Duodenal mucosa (tissue), 2 donors: ENCODE measurements at regions not wholly inside any gene's neighbourhood (a gene's known extent, or its start where the extent isn't known, plus 50 kb on each side); places are given as distances from the start of the nearest gene placed in this dataset.

ENCODE experiments used
- H3K27ac ChIP-seq: one replicate; pipeline ENCODE4 v1.7.0; 2013; ENCODE audit warnings: low read depth, low read length
- H3K27me3 ChIP-seq, 2 donors: one replicate each; pipeline ENCODE4 v1.7.0; 2013; ENCODE audit warnings: low read length in 2 of 2, control low read depth in 1 of 2; ENCODE audit not compliant: insufficient read depth in 2 of 2, control insufficient read depth in 1 of 2
- H3K36me3 ChIP-seq, 2 donors: one replicate each; pipeline ENCODE4 v1.7.0; 2013; ENCODE audit warnings: low read length in 2 of 2, control low read depth in 1 of 2; ENCODE audit not compliant: insufficient read depth in 2 of 2, control insufficient read depth in 1 of 2
- H3K4me1 ChIP-seq, 2 donors: one replicate each; pipeline ENCODE4 v1.7.0; 2013; ENCODE audit warnings: low read length in 2 of 2, control low read depth in 1 of 2; ENCODE audit not compliant: insufficient read depth in 2 of 2, control insufficient read depth in 1 of 2
- H3K4me3 ChIP-seq, 2 donors: one replicate each; pipeline ENCODE4 v1.7.0; 2013; ENCODE audit warnings: low read length in 2 of 2, low read depth in 1 of 2
- H3K9ac ChIP-seq, 2 donors: one replicate each; pipeline ENCODE4 v1.7.0; 2013; ENCODE audit warnings: low read length in 2 of 2, low read depth in 1 of 2
- H3K9me3 ChIP-seq, 2 donors: one replicate each; pipeline ENCODE4 v1.7.0; 2013; ENCODE audit warnings: low read length in 2 of 2, control low read depth in 1 of 2; ENCODE audit not compliant: control insufficient read depth in 1 of 2

GRCh38 chr6:137434640-137435039 lies 59.6 kb downstream of the OLIG3 start:
- Histone ChIP-seq H3K27me3 (no peaks in the 10 kb centered on the region), H3K4me3 (no peak overlapping the region), H3K27ac (no peak overlapping the region), H3K9ac (no peak overlapping the region), H3K4me1 (no peaks in the 10 kb centered on the region), H3K9me3 (no peaks in the 10 kb centered on the region), H3K36me3 (no peaks in the 10 kb centered on the region)

GRCh38 chr6:137432054-137432611 lies 62.1 kb downstream of the OLIG3 start:
- H3K9ac ChIP-seq, result no peak overlapping the region
- no peaks in the 10 kb centered on the region for H3K4me1 ChIP-seq
- H3K27ac ChIP-seq, result no peak overlapping the region
- H3K36me3 ChIP-seq, result no peaks in the 10 kb centered on the region
- H3K27me3 ChIP-seq, result no peaks in the 10 kb centered on the region
- H3K4me3 ChIP-seq, result no peak overlapping the region
- no peaks in the 10 kb centered on the region for H3K9me3 ChIP-seq

- Histone ChIP-seq H3K9me3 (no peaks in the 10 kb centered on the region), H3K4me3 (no peak overlapping the region), H3K9ac (no peak overlapping the region), H3K36me3 (no peaks in the 10 kb centered on the region), H3K4me1 (no peaks in the 10 kb centered on the region), H3K27ac (no peak overlapping the region), H3K27me3 (no peaks in the 10 kb centered on the region)
Observed at GRCh38 chr6:137430954-137431353, 63.2 kb downstream of the OLIG3 start.

GRCh38 chr6:137427656-137428290 lies 66.4 kb downstream of the OLIG3 start:
- H3K9me3 ChIP-seq, result no peaks in the 10 kb centered on the region
- H3K4me3 ChIP-seq, result no peak overlapping the region

GRCh38 chr6:137426007-137426689 lies 68.0 kb downstream of the OLIG3 start:
- Histone ChIP-seq H3K9ac (no peak overlapping the region), H3K9me3 (no peaks in the 10 kb centered on the region), H3K27ac (no peak overlapping the region), H3K36me3 (no peaks in the 10 kb centered on the region), H3K27me3 (no peaks in the 10 kb centered on the region), H3K4me3 (no peak overlapping the region), H3K4me1 (no peaks in the 10 kb centered on the region)

More at GRCh38 chr6:137427656-137428290, 66.4 kb downstream of the OLIG3 start:
- Histone ChIP-seq H3K27me3 (no peaks in the 10 kb centered on the region), H3K4me1 (no peaks in the 10 kb centered on the region), H3K36me3 (no peaks in the 10 kb centered on the region), H3K9ac (no peak overlapping the region), H3K27ac (no peak overlapping the region)

GRCh38 chr6:137424251-137424650 lies 69.9 kb downstream of the OLIG3 start:
- Histone ChIP-seq H3K27ac (no peak overlapping the region), H3K4me3 (no peak overlapping the region), H3K4me1 (no peaks in the 10 kb centered on the region), H3K9me3 (no peaks in the 10 kb centered on the region), H3K9ac (no peak overlapping the region), H3K27me3 (no peaks in the 10 kb centered on the region), H3K36me3 (no peaks in the 10 kb centered on the region)

- H3K27me3 ChIP-seq, result no peaks in the 10 kb centered on the region
- H3K9ac ChIP-seq, result no peak overlapping the region
- H3K4me1 ChIP-seq, result no peaks in the 10 kb centered on the region
- H3K4me3 ChIP-seq, result no peak overlapping the region
- H3K36me3 ChIP-seq, result no peaks in the 10 kb centered on the region
- no peaks in the 10 kb centered on the region for H3K9me3 ChIP-seq
- no peak overlapping the region for H3K27ac ChIP-seq
Observed at GRCh38 chr6:137423451-137424168, 70.6 kb downstream of the OLIG3 start.

GRCh38 chr6:137417396-137417795 lies 76.8 kb downstream of the OLIG3 start:
- no peaks in the 10 kb centered on the region for H3K9me3 ChIP-seq
- H3K4me1 ChIP-seq, result peaks cover 0 to 7% of the 10 kb centered on the region in 2 donors
- H3K4me3 ChIP-seq, result no peak overlapping the region
- no peak overlapping the region for H3K9ac ChIP-seq
- no peaks in the 10 kb centered on the region for H3K27me3 ChIP-seq
- H3K27ac ChIP-seq, result no peak overlapping the region
- H3K36me3 ChIP-seq, result no peaks in the 10 kb centered on the region

GRCh38 chr6:137416376-137417109 lies 77.7 kb downstream of the OLIG3 start:
- no peaks in the 10 kb centered on the region for H3K36me3 ChIP-seq
- H3K9ac ChIP-seq, result no peak overlapping the region
- no peak overlapping the region for H3K27ac ChIP-seq
- no peak overlapping the region for H3K4me3 ChIP-seq
- no peaks in the 10 kb centered on the region for H3K27me3 ChIP-seq
- no peaks in the 10 kb centered on the region for H3K9me3 ChIP-seq
- peaks cover 0 to 7% of the 10 kb centered on the region in 2 donors for H3K4me1 ChIP-seq
